ENCODE measurements at regions not wholly inside any gene's neighbourhood (a gene's known extent, or its start where the extent isn't known, plus 50 kb on each side); places are given as distances from the start of the nearest gene placed in this dataset.
"Not testable (repeated sequence)": the region's sequence is repeated elsewhere in the genome, so short reads cannot be mapped to it uniquely, and the experiment has no call there.

DNA sequence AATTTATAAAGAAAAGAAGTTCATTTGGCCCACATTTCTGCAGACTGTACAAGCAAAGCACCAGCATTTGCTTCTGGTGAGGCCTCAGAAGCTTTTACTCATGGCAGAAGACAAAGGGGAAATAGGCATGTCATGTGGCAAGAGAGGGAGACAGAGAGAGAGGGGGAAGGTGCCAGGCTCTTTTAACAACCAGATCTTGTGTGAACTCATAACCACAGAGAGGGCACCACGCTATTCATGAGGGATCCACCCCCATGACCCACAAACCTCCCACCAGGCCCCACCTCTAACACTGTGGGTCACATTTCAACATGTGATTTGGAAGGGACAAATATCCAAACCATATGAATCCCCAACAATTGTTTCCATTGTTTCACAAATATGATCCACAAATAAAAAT, 467.9 kb downstream of the SIPA1L2 start:
- H3K27ac ChIP-seq = no peak overlapping the region
- ChIA-PET CTCF (no interaction called here), POLR2A (ENCODE audit: low non-redundant PET) (no interaction called here)
- TF ChIP-seq, protein P1, sequence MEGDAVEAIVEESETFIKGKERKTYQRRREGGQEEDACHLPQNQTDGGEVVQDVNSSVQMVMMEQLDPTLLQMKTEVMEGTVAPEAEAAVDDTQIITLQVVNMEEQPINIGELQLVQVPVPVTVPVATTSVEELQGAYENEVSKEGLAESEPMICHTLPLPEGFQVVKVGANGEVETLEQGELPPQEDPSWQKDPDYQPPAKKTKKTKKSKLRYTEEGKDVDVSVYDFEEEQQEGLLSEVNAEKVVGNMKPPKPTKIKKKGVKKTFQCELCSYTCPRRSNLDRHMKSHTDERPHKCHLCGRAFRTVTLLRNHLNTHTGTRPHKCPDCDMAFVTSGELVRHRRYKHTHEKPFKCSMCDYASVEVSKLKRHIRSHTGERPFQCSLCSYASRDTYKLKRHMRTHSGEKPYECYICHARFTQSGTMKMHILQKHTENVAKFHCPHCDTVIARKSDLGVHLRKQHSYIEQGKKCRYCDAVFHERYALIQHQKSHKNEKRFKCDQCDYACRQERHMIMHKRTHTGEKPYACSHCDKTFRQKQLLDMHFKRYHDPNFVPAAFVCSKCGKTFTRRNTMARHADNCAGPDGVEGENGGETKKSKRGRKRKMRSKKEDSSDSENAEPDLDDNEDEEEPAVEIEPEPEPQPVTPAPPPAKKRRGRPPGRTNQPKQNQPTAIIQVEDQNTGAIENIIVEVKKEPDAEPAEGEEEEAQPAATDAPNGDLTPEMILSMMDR (conservative IDR thresholded peaks at IDR 0.05; ENCODE audit: low read depth) = no peak
- DNase-seq (ENCODE audit: low spot score) = no peak

DNA sequence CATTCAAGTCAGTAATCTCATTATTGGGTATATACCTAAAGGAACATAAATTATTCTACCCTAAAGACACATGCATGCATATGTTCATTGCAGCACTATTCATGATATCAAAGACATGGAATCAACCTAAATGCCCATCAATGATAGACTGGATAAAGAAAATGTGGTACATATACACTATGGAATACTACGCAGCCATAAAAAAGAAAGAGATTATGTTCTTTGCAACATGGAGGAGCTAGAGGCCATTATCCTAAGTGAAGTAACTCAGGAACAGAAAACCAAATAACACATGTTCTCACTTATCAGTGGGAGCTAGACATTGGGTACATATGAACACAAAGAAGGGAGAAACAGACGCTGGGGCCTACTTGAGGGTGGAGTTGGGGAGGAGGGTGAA, 471.4 kb downstream of the SIPA1L2 start:
- CTCF ChIA-PET; DNase-seq (ENCODE audit: low spot score); POLR2A ChIA-PET (ENCODE audit: low non-redundant PET); H3K27ac ChIP-seq: not testable (repeated sequence)

DNA sequence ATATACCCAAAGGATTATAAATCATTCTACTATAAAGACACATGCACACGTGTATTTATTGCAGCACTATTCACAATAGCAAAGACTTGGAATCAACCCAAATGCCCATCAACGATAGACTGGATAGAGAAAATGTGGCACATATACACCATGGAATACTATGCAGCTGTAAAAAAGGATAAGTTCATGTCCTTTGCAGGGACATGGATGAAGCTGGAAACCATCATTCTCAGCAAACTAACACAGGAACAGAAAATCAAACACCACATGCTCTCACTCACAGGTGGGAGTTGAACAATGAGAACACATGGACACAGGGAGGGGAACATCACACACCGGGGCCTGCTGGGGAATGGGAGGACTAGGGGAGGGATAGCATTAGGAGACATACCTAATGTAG, 473.9 kb downstream of the SIPA1L2 start:
- POLR2A ChIA-PET (ENCODE audit: low non-redundant PET); H3K27ac ChIP-seq; CTCF ChIA-PET; DNase-seq (ENCODE audit: low spot score): not testable (repeated sequence)

DNA sequence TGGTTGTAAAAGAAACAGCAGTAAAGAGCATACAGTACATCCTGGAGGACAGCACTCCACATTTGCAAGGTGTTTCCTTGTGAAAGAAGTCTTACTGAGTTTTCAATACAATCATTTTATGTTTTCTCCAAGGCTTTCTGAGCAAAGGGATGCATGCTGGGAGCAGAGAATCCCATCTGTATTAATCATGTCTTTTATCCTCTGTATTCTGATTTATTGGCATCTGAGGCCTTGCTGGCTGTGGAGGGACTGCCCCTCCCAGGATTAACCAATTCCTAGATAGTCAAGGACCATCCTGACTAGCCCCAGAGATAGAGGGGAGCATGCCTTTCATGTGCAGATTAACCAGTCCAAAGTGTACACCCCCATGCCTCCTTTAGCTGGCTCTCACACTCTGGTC, 476.3 kb downstream of the SIPA1L2 start:
- POLR2A ChIA-PET (ENCODE audit: low non-redundant PET) = no interaction called here
- CTCF ChIA-PET = no interaction called here
- TF ChIP-seq, protein P1 (conservative IDR thresholded peaks at IDR 0.05; ENCODE audit: low read depth) = no peak
- DNase-seq (ENCODE audit: low spot score) = no peak
- no peak overlapping the region for H3K27ac ChIP-seq

DNA sequence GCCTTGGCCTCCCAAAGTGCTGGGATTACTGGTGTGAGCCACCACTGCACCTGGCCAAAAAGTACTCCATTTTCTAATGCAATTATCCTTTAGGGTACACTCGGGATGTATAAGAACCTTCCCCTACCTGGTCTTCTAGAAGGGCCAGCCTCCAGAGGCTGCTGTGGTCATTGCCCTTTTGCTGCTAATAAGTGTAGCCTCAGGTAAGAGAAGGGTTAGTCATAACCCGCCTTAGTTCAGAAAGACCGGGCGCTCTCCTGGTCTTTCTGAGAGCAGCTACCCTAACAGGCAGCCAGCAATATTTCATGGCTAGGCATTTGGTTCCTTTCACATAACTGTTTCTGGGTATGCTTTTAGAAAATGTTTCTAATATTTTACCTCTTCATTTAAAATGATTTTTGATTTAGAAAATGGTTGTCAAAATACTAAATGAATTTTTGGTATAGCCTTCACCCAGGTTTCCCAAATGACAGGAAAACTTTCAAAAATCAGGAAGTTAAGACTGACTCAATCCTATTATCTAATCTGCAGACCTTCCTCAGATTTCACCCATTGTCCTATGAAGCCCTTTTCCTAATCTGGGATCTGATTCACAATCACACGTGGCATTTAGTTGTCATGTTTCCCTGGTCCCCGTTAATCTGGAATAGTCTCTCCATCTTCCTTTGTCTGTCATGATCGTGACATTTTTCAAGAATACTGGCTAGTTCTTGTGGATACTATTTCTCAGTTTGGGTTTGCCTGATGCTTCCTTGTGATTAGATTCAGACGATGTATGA, 479.0 kb downstream of the SIPA1L2 start:
- no peak for DNase-seq (ENCODE audit: low spot score)
- TF ChIP-seq, protein P1 (conservative IDR thresholded peaks at IDR 0.05; ENCODE audit: low read depth) = no peak
- ChIA-PET CTCF (no interaction called here), POLR2A (ENCODE audit: low non-redundant PET) (no interaction called here)
- peak overlapping the region; percentile 77 for H3K27ac ChIP-seq

DNA sequence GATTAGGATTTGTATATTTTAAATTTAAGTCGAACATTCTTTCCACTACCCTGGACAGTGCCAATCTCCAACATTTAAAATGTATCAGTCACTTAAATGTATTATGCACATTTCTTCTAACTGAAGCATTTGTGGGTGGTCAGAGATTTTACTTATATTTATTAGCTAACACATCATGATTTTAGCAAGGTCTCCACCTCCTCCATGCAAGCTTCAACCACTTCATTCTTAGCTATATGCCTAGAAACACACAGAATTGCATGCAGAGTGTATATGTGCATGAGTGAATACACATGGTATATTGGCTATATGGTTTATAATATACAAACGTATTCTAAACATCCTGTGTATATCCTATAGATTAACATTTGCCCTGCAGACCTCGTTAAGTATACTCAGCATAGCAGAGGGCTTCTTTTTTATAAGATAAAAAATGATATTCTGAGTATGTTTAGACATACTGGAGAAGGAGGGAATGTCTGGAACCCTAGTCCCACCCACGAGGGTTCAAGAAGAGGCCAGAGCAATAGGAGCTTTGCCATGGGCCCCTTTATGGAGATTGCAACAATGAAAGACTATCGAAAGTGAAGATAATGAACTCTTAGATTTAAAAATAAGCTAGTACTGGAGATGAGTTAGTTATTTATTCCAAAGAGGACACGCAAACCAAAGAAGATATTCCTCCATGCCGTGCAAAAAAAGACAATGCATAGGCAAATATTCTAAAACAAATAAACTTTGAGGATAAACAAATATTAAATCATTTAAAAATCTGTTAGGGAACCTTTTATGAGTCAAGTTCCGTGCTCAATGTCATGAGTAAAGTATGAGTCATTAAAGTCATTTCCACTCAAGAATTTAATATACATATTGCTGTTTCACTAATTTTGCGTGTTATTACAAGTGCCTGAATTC, 480.4 kb downstream of the SIPA1L2 start:
- TF ChIP-seq, protein P1 (conservative IDR thresholded peaks at IDR 0.05; ENCODE audit: low read depth) = no peak
- ChIA-PET POLR2A (ENCODE audit: low non-redundant PET) (no interaction called here), CTCF (interaction anchor here (0.6 to 0.7 kb wide), 4 partner anchors 21 to 475 kb away, joined by 3 to 7 read pairs (median 4); no protein-coding TSS in a partner anchor)
- no peak overlapping the region for H3K27ac ChIP-seq
- DNase-seq (ENCODE audit: low spot score) = peak; percentile 46

DNA sequence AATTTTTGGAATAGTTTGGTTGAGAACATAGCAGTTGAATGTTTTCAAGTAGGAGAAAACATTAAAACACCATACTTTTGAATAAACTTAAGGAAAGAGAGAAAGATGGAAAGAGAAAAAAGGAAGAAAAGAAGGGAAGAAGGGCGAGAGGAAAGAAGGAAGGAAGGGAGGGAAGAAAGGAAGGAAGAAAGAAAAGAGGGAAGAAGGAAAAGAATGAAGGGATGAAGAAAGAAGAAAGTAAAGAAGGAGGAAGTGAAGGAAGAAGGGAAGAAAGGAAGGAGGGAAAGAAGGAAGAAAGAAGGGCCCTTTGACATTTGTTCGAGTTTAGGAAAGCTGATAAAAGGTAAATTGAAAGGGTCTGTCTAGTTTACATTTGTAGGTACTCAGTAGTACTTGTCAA, 482.7 kb downstream of the SIPA1L2 start:
- TF ChIP-seq, protein P1 (conservative IDR thresholded peaks at IDR 0.05; ENCODE audit: low read depth) = no peak
- ChIA-PET POLR2A (ENCODE audit: low non-redundant PET) (no interaction called here), CTCF (no interaction called here)
- no peak overlapping the region for H3K27ac ChIP-seq
- no peak for DNase-seq (ENCODE audit: low spot score)
